Skeletal muscle satellite cell (primary cell): ENCODE measurements at regions not wholly inside any gene's neighbourhood (a gene's known extent, or its start where the extent isn't known, plus 50 kb on each side); places are given as distances from the start of the nearest gene placed in this dataset.
"Not testable (repeated sequence)": the region's sequence is repeated elsewhere in the genome, so short reads cannot be mapped to it uniquely, and the experiment has no call there.

ENCODE experiments used
- H3K27me3 ChIP-seq: 2 replicates; pipeline ENCODE4 v1.7.0; 2013; ENCODE audit warnings: low read length; ENCODE audit not compliant: control insufficient read depth, insufficient read depth
- H3K36me3 ChIP-seq: 2 replicates; pipeline ENCODE4 v1.7.0; 2013; ENCODE audit warnings: mild to moderate bottlenecking, control low read depth, low read length; ENCODE audit not compliant: insufficient read depth
- H3K4me1 ChIP-seq: 2 replicates; pipeline ENCODE4 v1.7.0; 2013; ENCODE audit warnings: low read length; ENCODE audit not compliant: control insufficient read depth, insufficient read depth
- H3K4me2 ChIP-seq: 2 replicates; pipeline ENCODE4 v1.7.0; 2013; ENCODE audit warnings: mild to moderate bottlenecking, low read length
- H3K4me3 ChIP-seq: 2 replicates; pipeline ENCODE4 v1.7.0; 2013; ENCODE audit warnings: low read length
- H3K9ac ChIP-seq: 2 replicates; pipeline ENCODE4 v1.7.0; 2013; ENCODE audit warnings: mild to moderate bottlenecking, low read depth, low read length, moderate library complexity
- H3K9me3 ChIP-seq: replicated peaks from 2 replicates; pipeline ENCODE4 v1.7.0; 2013; ENCODE audit warnings: mild to moderate bottlenecking, control low read depth, low read length

DNA sequence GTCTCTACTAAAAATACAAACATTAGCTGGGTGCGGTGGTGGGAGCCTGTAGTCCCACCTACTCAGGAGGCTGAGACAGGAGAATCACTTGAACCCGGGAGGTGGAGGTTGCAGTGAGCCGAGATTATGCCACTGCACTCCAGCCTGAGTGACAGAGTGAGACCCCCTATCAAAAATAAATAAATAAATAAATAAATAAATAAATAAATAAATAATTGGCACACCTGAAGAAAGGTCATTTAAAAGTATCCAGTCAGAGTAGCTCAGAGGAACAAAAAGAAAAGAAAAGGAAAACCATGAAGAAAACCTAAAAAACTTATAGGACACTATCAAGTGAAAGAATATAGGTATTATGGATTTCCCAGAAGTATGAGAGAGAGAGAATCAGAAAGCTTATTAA, 330.1 kb upstream of the AR start:
- H3K27me3 ChIP-seq, H3K9ac ChIP-seq, H3K9me3 ChIP-seq, H3K4me2 ChIP-seq, H3K4me3 ChIP-seq, H3K36me3 ChIP-seq, H3K4me1 ChIP-seq: not testable (repeated sequence)

GRCh38 chrX:67207912-67208311, 335.9 kb upstream of the AR start:
- Histone ChIP-seq H3K9me3 (no peaks in the 10 kb centered on the region), H3K36me3 (no peaks in the 10 kb centered on the region), H3K27me3 (no peaks in the 10 kb centered on the region), H3K9ac (no peak overlapping the region), H3K4me2 (no peak overlapping the region), H3K4me1 (no peaks in the 10 kb centered on the region), H3K4me3 (no peak overlapping the region)

DNA sequence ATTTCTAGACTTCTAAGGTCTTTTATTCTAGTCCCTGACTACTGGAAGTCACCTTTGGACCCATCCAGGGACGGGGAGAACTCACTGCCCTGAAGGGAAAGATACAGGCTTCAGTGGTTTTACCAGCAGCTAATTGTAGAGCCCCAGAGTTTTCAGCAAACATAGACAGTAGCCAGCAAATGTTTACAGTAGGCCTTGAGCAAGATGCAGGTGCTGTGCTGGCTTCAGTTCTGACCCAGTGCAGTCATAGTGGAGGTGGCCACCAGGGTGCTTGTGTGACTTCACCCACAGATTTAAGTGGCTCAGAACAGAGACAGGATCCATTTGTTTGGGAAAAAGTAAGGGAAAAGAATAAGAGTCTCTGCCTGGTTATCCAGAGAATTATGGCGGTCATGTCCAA, 384.4 kb upstream of the AR start:
- H3K36me3 ChIP-seq: no peaks in the 10 kb centered on the region
- H3K9ac ChIP-seq: no peak overlapping the region
- no peaks in the 10 kb centered on the region for H3K27me3 ChIP-seq
- H3K4me2 ChIP-seq: no peak overlapping the region
- H3K4me3 ChIP-seq: no peak overlapping the region
- H3K9me3 ChIP-seq: peaks cover 4% of the 10 kb centered on the region
- no peaks in the 10 kb centered on the region for H3K4me1 ChIP-seq

DNA sequence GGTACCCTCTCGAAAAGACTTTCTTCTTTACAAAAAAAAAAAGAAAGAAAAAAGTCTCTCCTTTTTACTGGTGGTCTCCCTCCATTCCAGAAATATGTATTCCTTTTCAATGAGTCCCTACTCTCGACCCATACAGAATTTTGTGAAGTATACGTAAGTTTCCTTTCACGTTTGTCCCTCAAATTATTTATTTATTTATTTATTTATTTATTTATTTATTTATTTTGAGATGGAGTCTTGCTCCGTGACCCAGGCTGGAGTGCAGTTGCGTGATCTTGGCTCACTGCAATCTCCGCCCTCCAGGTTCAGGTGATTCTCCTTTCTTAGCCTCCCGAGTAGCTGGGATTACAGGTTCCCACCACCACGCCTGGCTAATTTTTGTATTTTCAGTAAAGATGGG, 429.2 kb upstream of the AR start:
- Histone ChIP-seq H3K4me2 (no peak overlapping the region), H3K9ac (no peak overlapping the region), H3K27me3 (no peaks in the 10 kb centered on the region), H3K9me3 (peaks cover 2% of the 10 kb centered on the region), H3K4me1 (no peaks in the 10 kb centered on the region), H3K4me3 (no peak overlapping the region), H3K36me3 (no peaks in the 10 kb centered on the region)

GRCh38 chrX:67105758-67106116, 438.1 kb upstream of the AR start:
- no peaks in the 10 kb centered on the region for H3K36me3 ChIP-seq
- peaks cover 3% of the 10 kb centered on the region for H3K9me3 ChIP-seq
- H3K9ac ChIP-seq: no peak overlapping the region
- H3K4me2 ChIP-seq: no peak overlapping the region
- H3K27me3 ChIP-seq: no peaks in the 10 kb centered on the region
- H3K4me1 ChIP-seq: no peaks in the 10 kb centered on the region
- no peak overlapping the region for H3K4me3 ChIP-seq

DNA sequence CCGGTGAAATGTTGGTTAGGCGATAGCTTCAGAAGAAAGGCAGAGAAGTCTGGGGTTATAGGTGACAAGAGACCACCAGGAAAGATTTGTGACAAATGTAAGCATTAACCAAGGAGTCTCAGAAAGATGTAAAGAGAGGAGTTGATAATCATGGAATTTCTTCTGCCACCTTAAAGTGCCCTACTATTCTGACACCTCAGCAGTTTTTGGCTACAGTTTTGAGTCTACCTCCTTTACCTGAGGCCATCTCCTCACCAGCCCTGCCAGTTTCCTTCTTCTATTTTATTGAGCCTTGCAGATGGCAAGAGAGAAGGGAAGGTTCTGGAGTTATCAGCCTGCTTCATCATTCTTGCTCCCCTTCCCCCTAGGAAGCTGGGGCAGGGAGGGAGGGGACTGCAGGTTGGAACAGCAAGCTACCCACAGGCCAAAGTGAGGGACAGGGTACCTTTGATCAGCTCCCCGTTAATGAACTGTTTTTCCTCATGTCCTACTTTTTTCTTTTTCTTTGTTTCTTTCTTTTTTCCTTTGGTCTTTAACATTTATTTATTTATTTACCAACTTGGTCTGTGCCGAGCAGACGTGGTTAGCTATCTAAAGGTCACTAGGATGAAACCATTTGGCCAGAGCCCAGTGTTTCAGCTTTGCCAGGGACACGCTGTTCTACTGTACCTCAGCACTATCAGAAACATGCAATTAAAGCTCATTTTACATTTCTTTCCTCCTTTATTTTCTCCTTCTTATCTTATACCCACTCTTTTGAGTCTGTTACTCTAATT, 438.7 kb upstream of the AR start:
- Histone ChIP-seq H3K9me3 (peaks cover 3% of the 10 kb centered on the region), H3K9ac (no peak overlapping the region), H3K36me3 (no peaks in the 10 kb centered on the region), H3K4me2 (no peak overlapping the region), H3K27me3 (no peaks in the 10 kb centered on the region), H3K4me1 (no peaks in the 10 kb centered on the region), H3K4me3 (no peak overlapping the region)

DNA sequence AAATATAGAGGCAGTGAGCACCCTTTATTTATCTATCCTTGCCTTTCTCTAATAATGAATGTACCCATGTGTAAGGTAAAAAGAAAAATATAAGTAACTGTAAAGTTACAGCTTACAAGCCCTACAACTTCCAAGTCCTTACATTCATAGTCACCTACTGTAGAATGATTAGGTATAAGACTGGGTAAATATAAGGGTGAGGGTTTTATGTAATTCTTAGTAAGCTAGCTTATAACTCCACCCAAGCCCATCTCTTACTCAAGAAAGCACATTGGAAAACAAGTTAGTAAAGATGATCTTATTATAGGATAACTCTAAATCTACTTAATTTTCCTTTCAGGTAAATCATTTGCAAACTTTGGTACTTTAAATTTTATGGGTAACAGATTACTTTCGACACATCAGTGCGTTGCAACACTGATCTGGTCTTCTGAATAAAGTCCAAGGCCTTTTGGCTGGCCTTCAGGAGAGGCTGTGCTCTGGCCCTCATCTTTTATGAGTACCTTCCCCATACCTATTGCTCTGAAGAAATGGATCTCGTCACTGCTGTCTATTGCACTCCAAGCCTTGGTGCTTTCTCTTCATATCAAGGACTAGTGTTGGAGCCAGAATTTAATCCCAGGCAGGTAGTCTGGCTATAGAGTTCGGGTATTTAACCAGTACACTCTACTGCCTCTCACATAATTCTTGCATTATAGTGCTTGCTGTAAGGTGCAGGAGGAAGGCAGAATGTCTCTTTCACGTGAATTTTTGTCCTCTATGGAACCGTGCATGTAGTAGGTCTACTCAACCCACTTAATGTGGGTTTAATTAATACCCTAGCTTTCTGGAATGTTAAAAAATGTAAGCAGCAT, 443.6 kb upstream of the AR start:
- no peaks in the 10 kb centered on the region for H3K36me3 ChIP-seq

DNA sequence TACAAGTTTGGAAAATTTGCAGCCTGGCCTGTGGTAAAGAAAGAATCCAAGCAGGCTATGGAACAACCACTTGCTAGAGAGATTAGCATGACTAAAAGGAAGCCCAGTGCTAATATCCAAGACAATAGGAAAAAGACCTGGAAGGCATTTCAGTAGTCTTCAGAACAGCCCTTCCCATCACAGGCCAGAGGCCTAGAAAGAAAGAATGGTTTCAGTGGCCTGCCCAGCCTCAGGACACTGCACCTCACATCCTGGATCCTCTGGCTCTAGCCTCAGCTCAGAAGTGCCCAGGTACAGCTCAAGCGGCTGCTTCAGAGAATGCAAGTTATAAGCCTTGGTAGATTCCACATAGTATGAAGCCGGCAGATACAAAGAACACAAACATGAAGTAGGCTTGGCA, 449.8 kb upstream of the AR start:
- H3K27me3 ChIP-seq: no peaks in the 10 kb centered on the region
- no peaks in the 10 kb centered on the region for H3K36me3 ChIP-seq
- no peak overlapping the region for H3K9ac ChIP-seq
- H3K4me3 ChIP-seq: no peak overlapping the region
- H3K4me2 ChIP-seq: no peak overlapping the region
- H3K9me3 ChIP-seq: peaks cover 3% of the 10 kb centered on the region
- no peaks in the 10 kb centered on the region for H3K4me1 ChIP-seq

More for the DNA sequence above, 443.6 kb upstream of the AR start:
- H3K9ac ChIP-seq: no peak overlapping the region
- H3K4me3 ChIP-seq: no peak overlapping the region
- no peaks in the 10 kb centered on the region for H3K9me3 ChIP-seq
- no peaks in the 10 kb centered on the region for H3K4me1 ChIP-seq
- no peaks in the 10 kb centered on the region for H3K27me3 ChIP-seq
- H3K4me2 ChIP-seq: no peak overlapping the region

DNA sequence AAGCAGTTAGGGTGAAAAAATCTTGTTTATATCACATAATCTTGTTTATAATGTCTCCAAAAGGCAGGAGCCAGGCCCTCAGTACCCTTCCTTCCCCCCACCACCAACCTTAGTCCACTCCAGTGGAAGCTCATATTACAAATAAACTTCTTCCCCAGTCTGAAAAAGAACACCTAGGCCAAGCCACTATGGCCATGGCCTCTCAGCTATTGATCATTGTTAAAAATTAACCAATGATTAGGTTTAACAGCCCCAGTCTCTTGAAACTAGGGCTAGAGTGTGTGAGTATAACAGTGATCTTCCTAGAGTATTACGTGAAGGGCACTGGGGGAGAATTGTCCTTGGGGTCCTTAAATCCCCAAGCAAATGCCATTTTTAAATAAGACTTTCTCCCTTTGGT, 411.9 kb upstream of the EDA2R start:
- Histone ChIP-seq H3K9me3 (no peaks in the 10 kb centered on the region), H3K4me2 (no peak overlapping the region), H3K27me3 (no peaks in the 10 kb centered on the region), H3K36me3 (no peaks in the 10 kb centered on the region), H3K9ac (no peak overlapping the region), H3K4me3 (no peak overlapping the region), H3K4me1 (no peaks in the 10 kb centered on the region)

DNA sequence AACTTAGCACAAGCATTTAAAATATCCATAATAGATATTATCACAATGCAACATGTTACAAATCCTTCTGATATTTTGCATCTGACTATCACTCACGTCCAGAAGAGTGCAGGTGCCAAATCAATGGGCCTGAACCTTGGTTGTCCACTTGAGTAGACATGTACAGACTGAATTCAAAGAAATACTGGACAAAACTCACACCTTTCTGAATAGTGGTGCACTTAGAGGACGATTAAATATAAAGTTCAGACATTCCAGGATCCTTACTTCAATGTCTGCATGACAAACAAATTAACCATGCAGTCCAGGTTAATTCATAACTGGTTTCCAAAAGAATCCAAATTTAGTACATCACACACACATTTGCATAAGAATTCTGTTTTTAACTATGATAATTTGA, 406.0 kb upstream of the EDA2R start:
- Histone ChIP-seq H3K4me3 (no peak overlapping the region), H3K27me3 (no peaks in the 10 kb centered on the region), H3K36me3 (no peaks in the 10 kb centered on the region), H3K4me2 (no peak overlapping the region), H3K4me1 (no peaks in the 10 kb centered on the region), H3K9me3 (no peaks in the 10 kb centered on the region), H3K9ac (no peak overlapping the region)

DNA sequence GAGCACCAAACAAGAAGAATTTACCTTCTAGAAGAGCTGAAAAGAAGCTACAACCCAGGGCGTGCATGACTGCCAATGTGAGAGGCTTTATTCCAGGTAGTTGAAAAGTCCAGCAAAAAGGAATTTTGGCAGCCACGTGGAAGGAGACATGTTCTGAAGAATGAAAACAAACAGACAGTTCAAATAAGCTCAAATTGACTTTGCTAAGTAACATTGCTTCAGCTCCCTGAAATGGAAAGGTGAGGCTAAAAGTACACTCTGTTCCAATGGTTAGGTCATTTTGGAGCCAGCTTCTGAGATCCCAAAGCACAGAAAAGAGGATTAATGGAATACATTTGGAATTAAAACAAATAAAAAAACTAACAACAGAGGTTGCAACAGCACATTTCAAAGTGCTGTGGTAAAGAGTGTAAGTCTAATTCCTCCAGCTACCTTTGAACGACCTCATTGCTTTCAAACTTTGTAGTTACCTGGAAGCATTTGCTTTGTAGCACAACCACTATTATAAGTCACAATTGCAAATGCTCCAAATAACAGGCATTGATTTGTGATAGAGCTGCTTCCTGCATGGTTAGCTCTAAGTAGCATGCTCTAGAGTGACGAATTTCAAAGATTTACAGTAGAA, 405.3 kb upstream of the EDA2R start:
- Histone ChIP-seq H3K4me1 (no peaks in the 10 kb centered on the region), H3K9me3 (no peaks in the 10 kb centered on the region), H3K4me2 (no peak overlapping the region), H3K36me3 (no peaks in the 10 kb centered on the region), H3K27me3 (no peaks in the 10 kb centered on the region), H3K9ac (no peak overlapping the region), H3K4me3 (no peak overlapping the region)
